ENCODE measurements at regions not wholly inside any gene's neighbourhood (a gene's known extent, or its start where the extent isn't known, plus 50 kb on each side); places are given as distances from the start of the nearest gene placed in this dataset.

DNA sequence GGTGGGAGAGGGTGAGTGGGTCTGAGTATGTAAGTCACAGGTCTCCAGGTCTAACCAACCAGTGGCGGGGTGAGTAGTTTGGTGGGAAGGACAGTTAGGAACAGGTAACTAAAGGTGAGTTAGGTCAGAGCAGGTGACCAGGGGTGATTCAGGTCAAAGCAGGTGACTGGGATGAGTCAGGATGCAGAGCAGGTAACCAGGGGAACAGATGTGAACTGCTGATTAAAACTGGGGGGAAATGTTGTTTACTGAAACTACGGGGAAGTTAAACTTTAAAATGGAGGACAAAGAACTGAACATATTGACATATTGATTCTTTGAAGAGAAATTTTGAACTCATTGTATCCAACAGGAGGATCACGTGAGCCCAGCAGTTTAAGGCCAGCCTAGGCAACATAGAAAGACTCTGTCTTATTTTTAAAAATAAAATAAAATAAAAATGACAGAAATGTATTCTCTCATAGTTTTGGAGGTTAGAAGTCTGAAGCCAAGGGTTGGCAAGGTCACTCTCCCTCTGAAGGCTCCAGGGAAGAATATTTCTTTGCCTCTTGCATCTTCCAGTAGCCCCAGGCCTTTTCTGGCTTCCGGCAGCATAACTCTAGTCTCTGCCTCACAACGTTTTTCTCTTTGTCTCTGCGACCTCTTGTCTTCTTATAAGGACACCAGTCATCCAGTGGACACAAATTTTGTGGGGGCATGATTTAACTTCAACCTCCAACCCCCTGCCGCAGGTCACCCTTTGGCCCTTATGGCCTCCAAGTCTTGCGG, 64.3 kb upstream of the TINAGL1 start:
- intact Hi-C loops (cut with micrococcal nuclease) (no loop called here), dilution Hi-C loops (cut with MboI; ENCODE audit: extremely low pct_ligation_motif_present, low sequenced_read_pairs) (no loop called here)
- DNase-seq (ENCODE audit: low read depth, low spot score) (no peak), FAIRE-seq (no peak)
- Histone ChIP-seq H3K9ac (replicated peaks; ENCODE audit: extremely low read depth, insufficient read depth, low read length) (no peak overlapping the region), H3K9me1 (replicated peaks; ENCODE audit: control insufficient read depth, extremely low read depth, insufficient read depth, low read length) (no peaks in the 10 kb centered on the region), H2AFZ (ENCODE audit: low read depth, low read length) (no peak overlapping the region), H3K9me3 (replicated peaks; ENCODE audit: control insufficient read depth, insufficient read depth, low read length) (no peaks in the 10 kb centered on the region), H4K20me1 (replicated peaks; ENCODE audit: control insufficient read depth, extremely low read depth, insufficient read depth, low read length) (no peaks in the 10 kb centered on the region), H3K79me2 (ENCODE audit: control insufficient read depth, insufficient read depth, low read length) (no peaks in the 10 kb centered on the region), H3K27ac (ENCODE audit: insufficient read depth, low read depth, low read length) (no peak overlapping the region), H3K27me3 (ENCODE audit: control insufficient read depth in 2 of 2, insufficient read depth in 2 of 2, low read length in 2 of 2) (peaks cover 0 to 2% of the 10 kb centered on the region in 2 experiments), H3K4me2 (ENCODE audit: insufficient read depth, low read length) (no peak overlapping the region), H3K4me3 (replicated peaks in 1 of 3; ENCODE audit: insufficient read depth in 1 of 3, low read depth in 1 of 3, low read length in 3 of 3) (no peak overlapping the region), H3K4me1 (ENCODE audit: control insufficient read depth, extremely low read depth, insufficient read depth, low read length) (no peaks in the 10 kb centered on the region), H3K36me3 (ENCODE audit: control insufficient read depth in 2 of 2, extremely low read depth in 1 of 2, insufficient read depth in 2 of 2, low read length in 2 of 2) (no peaks in the 10 kb centered on the region)
- no TSS peak for BruUV-seq (replicated peaks)
- TF ChIP-seq POLR2AphosphoS5 (IDR thresholded peaks at IDR 0.05; ENCODE audit: insufficient read depth, low read depth, low read length) (no peak), JUN (IDR thresholded peaks at IDR 0.05; ENCODE audit: borderline replicate concordance, insufficient read depth, insufficient read length, low read depth) (no peak), GATA2 (IDR thresholded peaks at IDR 0.05; ENCODE audit: insufficient read depth, insufficient read length, low read depth, low read length) (no peak), POLR2A (IDR thresholded peaks at IDR 0.05; ENCODE audit: low read depth, low read length) (no peak), EZH2 (IDR thresholded peaks at IDR 0.05; ENCODE audit: borderline replicate concordance, low read depth, low read length, severe bottlenecking) (no peak), FOS (IDR thresholded peaks at IDR 0.05; ENCODE audit: borderline replicate concordance, insufficient read depth, low read length) (no peak), MYC (IDR thresholded peaks at IDR 0.05; ENCODE audit: low read depth, low read length) (no peak)
- TF ChIP-seq, protein P1, sequence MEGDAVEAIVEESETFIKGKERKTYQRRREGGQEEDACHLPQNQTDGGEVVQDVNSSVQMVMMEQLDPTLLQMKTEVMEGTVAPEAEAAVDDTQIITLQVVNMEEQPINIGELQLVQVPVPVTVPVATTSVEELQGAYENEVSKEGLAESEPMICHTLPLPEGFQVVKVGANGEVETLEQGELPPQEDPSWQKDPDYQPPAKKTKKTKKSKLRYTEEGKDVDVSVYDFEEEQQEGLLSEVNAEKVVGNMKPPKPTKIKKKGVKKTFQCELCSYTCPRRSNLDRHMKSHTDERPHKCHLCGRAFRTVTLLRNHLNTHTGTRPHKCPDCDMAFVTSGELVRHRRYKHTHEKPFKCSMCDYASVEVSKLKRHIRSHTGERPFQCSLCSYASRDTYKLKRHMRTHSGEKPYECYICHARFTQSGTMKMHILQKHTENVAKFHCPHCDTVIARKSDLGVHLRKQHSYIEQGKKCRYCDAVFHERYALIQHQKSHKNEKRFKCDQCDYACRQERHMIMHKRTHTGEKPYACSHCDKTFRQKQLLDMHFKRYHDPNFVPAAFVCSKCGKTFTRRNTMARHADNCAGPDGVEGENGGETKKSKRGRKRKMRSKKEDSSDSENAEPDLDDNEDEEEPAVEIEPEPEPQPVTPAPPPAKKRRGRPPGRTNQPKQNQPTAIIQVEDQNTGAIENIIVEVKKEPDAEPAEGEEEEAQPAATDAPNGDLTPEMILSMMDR (IDR thresholded peaks at IDR 0.05; ENCODE audit: extremely low read depth in 1 of 2, insufficient read depth in 1 of 2, low read depth in 1 of 2, low read length in 2 of 2): no peak
- ChIA-PET CTCF (interaction anchor here (0.9 kb wide), 1 partner anchor 19 kb away, joined by 3 read pairs; no protein-coding TSS in a partner anchor), POLR2A (interaction anchor here (0.6 kb wide), 1 partner anchor 105 kb away, joined by 3 read pairs; no protein-coding TSS in a partner anchor)
